ENCODE measurements at regions not wholly inside any gene's neighbourhood (a gene's known extent, or its start where the extent isn't known, plus 50 kb on each side); places are given as distances from the start of the nearest gene placed in this dataset.
"Not testable (repeated sequence)": the region's sequence is repeated elsewhere in the genome, so short reads cannot be mapped to it uniquely, and the experiment has no call there.

DNA sequence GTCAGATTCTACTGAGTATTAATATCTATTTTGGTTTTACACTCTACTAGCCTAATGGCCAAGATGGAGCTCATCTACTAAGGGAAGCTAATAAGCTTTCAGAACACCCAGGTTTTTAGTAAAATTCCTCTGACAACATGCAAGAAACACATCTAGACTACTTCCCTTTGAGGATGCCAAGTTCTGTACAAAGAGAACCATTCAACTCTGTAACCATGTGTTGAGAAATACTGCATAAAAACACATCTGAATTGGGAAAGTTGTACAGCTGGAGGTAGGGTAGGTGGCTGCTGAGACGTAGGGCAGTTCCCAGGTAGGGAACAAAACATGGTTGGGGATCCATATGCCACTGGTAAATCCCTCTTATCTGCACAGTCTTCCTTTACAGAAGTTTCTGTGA, 66.2 kb downstream of the SC5D start:
- Histone ChIP-seq H3K4me1 (ENCODE audit: control insufficient read depth in 2 of 2, insufficient read depth in 2 of 2, low read length in 2 of 2) (no peaks in the 10 kb centered on the region), H3K36me3 (replicated peaks in 1 of 2; ENCODE audit: control extremely low read depth in 1 of 2, control insufficient read depth in 1 of 2, extremely low read depth in 1 of 2, insufficient read depth in 2 of 2, low read length in 1 of 2) (no peaks in the 10 kb centered on the region), H3K27me3 (replicated peaks in 1 of 4; ENCODE audit: control extremely low read depth in 1 of 4, control insufficient read depth in 3 of 4, insufficient read depth in 4 of 4, low read length in 3 of 4) (no peaks in the 10 kb centered on the region), H3K9ac (ENCODE audit: low read length) (no peak overlapping the region), H3K4me2 (replicated peaks; ENCODE audit: low read depth, low read length, poor library complexity, severe bottlenecking) (no peak overlapping the region), H3K9me3 (ENCODE audit: control extremely low read depth in 1 of 3, control insufficient read depth in 2 of 3, insufficient read depth in 1 of 3, low read length in 2 of 3) (no peaks in the 10 kb centered on the region), H3K79me2 (ENCODE audit: control insufficient read depth, insufficient read depth, low read length) (no peaks in the 10 kb centered on the region), H2AFZ (ENCODE audit: insufficient read depth, low read depth, low read length, poor library complexity, severe bottlenecking) (no peak overlapping the region), H3K4me3 (ENCODE audit: control extremely low read depth in 1 of 5, extremely low read depth in 1 of 5, insufficient read depth in 1 of 5, low read depth in 2 of 5, low read length in 4 of 5) (no peak overlapping the region), H4K20me1 (ENCODE audit: control insufficient read depth, insufficient read depth, low read length, poor library complexity, severe bottlenecking) (no peaks in the 10 kb centered on the region), H3K27ac (ENCODE audit: low read length in 2 of 2) (no peak overlapping the region)
- no peaks in the 10 kb centered on the region for H3K4me1 Mint-ChIP-seq
- ATAC-seq (ENCODE audit: low read depth) (no peak), DNase-seq (no peak)
- intact Hi-C loops (cut with micrococcal nuclease), result no loop called here
- H3K4me3 Mint-ChIP-seq, result no peak overlapping the region
- POLR2A ChIA-PET, result interaction anchor here (2.0 kb wide), 1 partner anchor 9 kb away, joined by 4 read pairs; no protein-coding TSS in a partner anchor
- no peaks in the 10 kb centered on the region for H3K27me3 Mint-ChIP-seq
- no peak for TF ChIP-seq EZH2 (IDR thresholded peaks at IDR 0.05; ENCODE audit: borderline replicate concordance, insufficient read depth, low read depth, low read length, poor library complexity, severe bottlenecking)
- TF ChIP-seq, protein P1, sequence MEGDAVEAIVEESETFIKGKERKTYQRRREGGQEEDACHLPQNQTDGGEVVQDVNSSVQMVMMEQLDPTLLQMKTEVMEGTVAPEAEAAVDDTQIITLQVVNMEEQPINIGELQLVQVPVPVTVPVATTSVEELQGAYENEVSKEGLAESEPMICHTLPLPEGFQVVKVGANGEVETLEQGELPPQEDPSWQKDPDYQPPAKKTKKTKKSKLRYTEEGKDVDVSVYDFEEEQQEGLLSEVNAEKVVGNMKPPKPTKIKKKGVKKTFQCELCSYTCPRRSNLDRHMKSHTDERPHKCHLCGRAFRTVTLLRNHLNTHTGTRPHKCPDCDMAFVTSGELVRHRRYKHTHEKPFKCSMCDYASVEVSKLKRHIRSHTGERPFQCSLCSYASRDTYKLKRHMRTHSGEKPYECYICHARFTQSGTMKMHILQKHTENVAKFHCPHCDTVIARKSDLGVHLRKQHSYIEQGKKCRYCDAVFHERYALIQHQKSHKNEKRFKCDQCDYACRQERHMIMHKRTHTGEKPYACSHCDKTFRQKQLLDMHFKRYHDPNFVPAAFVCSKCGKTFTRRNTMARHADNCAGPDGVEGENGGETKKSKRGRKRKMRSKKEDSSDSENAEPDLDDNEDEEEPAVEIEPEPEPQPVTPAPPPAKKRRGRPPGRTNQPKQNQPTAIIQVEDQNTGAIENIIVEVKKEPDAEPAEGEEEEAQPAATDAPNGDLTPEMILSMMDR (IDR thresholded peaks at IDR 0.05), result no peak
- CTCF ChIA-PET, result interaction anchor here (1.1 to 1.4 kb wide), 3 partner anchors 8 to 14 kb away, joined by 3 to 4 read pairs (median 4); no protein-coding TSS in a partner anchor
- H3K9me3 Mint-ChIP-seq (ENCODE audit: insufficient read depth), result no peaks in the 10 kb centered on the region
- WGBS (ENCODE audit: insufficient coverage), result no CpG with 5 or more reads among the region's 1 CpG
- no peak overlapping the region for H3K27ac Mint-ChIP-seq

DNA sequence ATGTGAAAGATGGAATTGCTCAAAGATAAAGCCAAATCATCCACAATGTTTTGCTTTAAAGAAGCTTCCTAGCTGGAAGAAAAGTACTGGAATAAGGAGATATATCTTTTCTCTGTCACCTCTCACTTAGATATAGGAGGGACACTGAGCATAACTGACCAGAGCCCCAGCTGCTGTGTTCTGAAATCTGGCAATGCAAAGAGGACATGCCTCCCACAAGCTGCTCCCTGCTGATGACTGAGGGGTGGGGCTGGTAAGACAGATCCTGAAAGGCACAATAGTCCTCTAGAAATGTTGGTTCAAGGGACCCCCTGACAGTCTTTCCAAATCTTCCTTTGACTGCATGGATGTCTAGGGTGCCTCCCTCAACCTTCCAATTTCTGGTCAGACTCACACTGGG, 67.0 kb downstream of the SC5D start:
- Histone ChIP-seq H3K4me3 (ENCODE audit: control extremely low read depth in 1 of 5, extremely low read depth in 1 of 5, insufficient read depth in 1 of 5, low read depth in 2 of 5, low read length in 4 of 5) (no peak overlapping the region), H3K9me3 (ENCODE audit: control extremely low read depth in 1 of 3, control insufficient read depth in 2 of 3, insufficient read depth in 1 of 3, low read length in 2 of 3) (no peaks in the 10 kb centered on the region), H3K4me1 (ENCODE audit: control insufficient read depth in 2 of 2, insufficient read depth in 2 of 2, low read length in 2 of 2) (no peaks in the 10 kb centered on the region), H3K9ac (ENCODE audit: low read length) (no peak overlapping the region), H4K20me1 (ENCODE audit: control insufficient read depth, insufficient read depth, low read length, poor library complexity, severe bottlenecking) (no peaks in the 10 kb centered on the region), H3K36me3 (replicated peaks in 1 of 2; ENCODE audit: control extremely low read depth in 1 of 2, control insufficient read depth in 1 of 2, extremely low read depth in 1 of 2, insufficient read depth in 2 of 2, low read length in 1 of 2) (no peaks in the 10 kb centered on the region), H3K4me2 (replicated peaks; ENCODE audit: low read depth, low read length, poor library complexity, severe bottlenecking) (no peak overlapping the region), H3K79me2 (ENCODE audit: control insufficient read depth, insufficient read depth, low read length) (no peaks in the 10 kb centered on the region), H3K27me3 (replicated peaks in 1 of 4; ENCODE audit: control extremely low read depth in 1 of 4, control insufficient read depth in 3 of 4, insufficient read depth in 4 of 4, low read length in 3 of 4) (no peaks in the 10 kb centered on the region), H2AFZ (ENCODE audit: insufficient read depth, low read depth, low read length, poor library complexity, severe bottlenecking) (no peak overlapping the region), H3K27ac (ENCODE audit: low read length in 2 of 2) (no peak overlapping the region)
- POLR2A ChIA-PET, result no interaction called here
- CTCF ChIA-PET, result interaction anchor here (1.0 to 1.4 kb wide), 3 partner anchors 13 to 40 kb away, joined by 3 to 4 read pairs (median 3); no protein-coding TSS in a partner anchor
- intact Hi-C loops (cut with micrococcal nuclease), result no loop called here
- TF ChIP-seq EZH2 (IDR thresholded peaks at IDR 0.05; ENCODE audit: borderline replicate concordance, insufficient read depth, low read depth, low read length, poor library complexity, severe bottlenecking), result no peak
- TF ChIP-seq, protein P1 (IDR thresholded peaks at IDR 0.05), result no peak
- no peaks in the 10 kb centered on the region for H3K27me3 Mint-ChIP-seq
- H3K27ac Mint-ChIP-seq, result peak overlapping the region; percentile 15
- no peak overlapping the region for H3K4me3 Mint-ChIP-seq
- DNase-seq, result no peak
- no peaks in the 10 kb centered on the region for H3K9me3 Mint-ChIP-seq (ENCODE audit: insufficient read depth)
- H3K4me1 Mint-ChIP-seq, result no peaks in the 10 kb centered on the region
- ATAC-seq (ENCODE audit: low read depth), result no peak

DNA sequence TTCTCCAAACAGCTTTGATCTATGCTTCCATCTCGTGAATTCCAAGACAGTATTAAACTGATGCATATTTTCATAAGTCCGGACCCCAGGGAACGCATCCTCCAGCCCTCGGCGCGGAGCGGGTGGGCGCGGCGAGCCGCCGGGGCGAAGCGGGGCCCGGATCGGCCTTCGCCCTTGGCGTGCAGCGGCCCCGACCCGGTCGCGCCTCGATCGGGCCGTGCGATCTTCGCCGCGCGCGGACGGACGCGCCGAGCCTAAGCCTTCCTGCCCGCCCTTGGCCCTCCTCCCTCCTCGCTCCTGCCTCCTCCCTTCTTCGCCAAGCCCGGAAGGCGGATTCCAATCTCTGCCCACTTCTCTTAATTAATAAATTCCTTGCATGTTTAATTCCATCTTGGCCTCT, 70.4 kb downstream of the SC5D start:
- H3K79me2 ChIP-seq (ENCODE audit: control insufficient read depth, insufficient read depth, low read length); H3K27me3 ChIP-seq (replicated peaks in 1 of 4; ENCODE audit: control extremely low read depth in 1 of 4, control insufficient read depth in 3 of 4, insufficient read depth in 4 of 4, low read length in 3 of 4); H3K27me3 Mint-ChIP-seq; H3K9ac ChIP-seq (ENCODE audit: low read length); H2AFZ ChIP-seq (ENCODE audit: insufficient read depth, low read depth, low read length, poor library complexity, severe bottlenecking); H3K36me3 ChIP-seq (replicated peaks in 1 of 2; ENCODE audit: control extremely low read depth in 1 of 2, control insufficient read depth in 1 of 2, extremely low read depth in 1 of 2, insufficient read depth in 2 of 2, low read length in 1 of 2); H3K4me3 Mint-ChIP-seq; intact Hi-C loops (cut with micrococcal nuclease); H4K20me1 ChIP-seq (ENCODE audit: control insufficient read depth, insufficient read depth, low read length, poor library complexity, severe bottlenecking); H3K4me2 ChIP-seq (replicated peaks; ENCODE audit: low read depth, low read length, poor library complexity, severe bottlenecking); H3K27ac Mint-ChIP-seq; H3K27ac ChIP-seq (ENCODE audit: low read length in 2 of 2); DNase-seq; CTCF ChIA-PET; POLR2A ChIA-PET; H3K4me3 ChIP-seq (ENCODE audit: control extremely low read depth in 1 of 5, extremely low read depth in 1 of 5, insufficient read depth in 1 of 5, low read depth in 2 of 5, low read length in 4 of 5); ATAC-seq (ENCODE audit: low read depth); H3K9me3 Mint-ChIP-seq (ENCODE audit: insufficient read depth); H3K9me3 ChIP-seq (ENCODE audit: control extremely low read depth in 1 of 3, control insufficient read depth in 2 of 3, insufficient read depth in 1 of 3, low read length in 2 of 3): not testable (repeated sequence)
- 99% methylated on average over 41 of the region's 41 CpGs for WGBS (ENCODE audit: insufficient coverage)
- peaks cover 11 to 13% of the 10 kb centered on the region in 2 donors for H3K4me1 ChIP-seq (ENCODE audit: control insufficient read depth in 2 of 2, insufficient read depth in 2 of 2, low read length in 2 of 2)
- H3K4me1 Mint-ChIP-seq, result peaks cover 16% of the 10 kb centered on the region
